Body of pancreas (tissue), 4 donors: ENCODE measurements at regions not wholly inside any gene's neighbourhood (a gene's known extent, or its start where the extent isn't known, plus 50 kb on each side); places are given as distances from the start of the nearest gene placed in this dataset.

Experiments
- ATAC-seq: fragments of 150-250 bp; one replicate; pipeline ENCODE4 v1.9.1; 2016
- DNase-seq, 4 donors: peaks; one replicate each; pipeline ENCODE4 v3.0.0-alpha.2; 2019
- H3K27ac ChIP-seq, 4 donors: fragments of 200-600 bp; sonication (generic); 1 replicate in 3 of 4; 2 replicates in 1 of 4; pipeline versions ENCODE4 v1.5.1 to v1.6.1; 2016 to 2019; ENCODE audit warnings: mild to moderate bottlenecking in 1 of 4, mixed read lengths in 1 of 4, moderate library complexity in 1 of 4
- H3K27me3 ChIP-seq, 2 donors: fragments of 200-600 bp; sonication (generic); one replicate each; pipeline ENCODE4 v1.6.0; 2016; ENCODE audit warnings: mild to moderate bottlenecking in 1 of 2
- H3K36me3 ChIP-seq, 2 donors: fragments of 200-600 bp; sonication (generic); replicated peaks in 1 of 2; 2 replicates each; pipeline ENCODE4 v1.5.1; 2016; ENCODE audit warnings: low read depth in 2 of 2; ENCODE audit not compliant: insufficient read depth in 1 of 2
- H3K4me1 ChIP-seq: fragments of 200-600 bp; sonication (generic); one replicate; pipeline ENCODE4 v1.6.0; 2016
- H3K4me3 ChIP-seq, 2 donors: fragments of 200-600 bp; sonication (generic); 1 replicate in 1 of 2; 2 replicates in 1 of 2; pipeline ENCODE4 v1.5.1; 2016 to 2019
- H3K9me3 ChIP-seq, 3 donors: fragments of 200-600 bp; sonication (generic); 1 replicate in 2 of 3; 2 replicates in 1 of 3; pipeline ENCODE4 v1.5.1; 2016
- CTCF ChIP-seq, 7 experiments: fragments of 450-650 bp in 4 of 7; fragments of 200-600 bp in 3 of 7; sonication (generic) in 3 of 7; IDR thresholded peaks; one replicate each; pipeline ENCODE4 v1.5.1; 2016 to 2019; ENCODE audit warnings: antibody characterized with exemption in 7 of 7
- POLR2A ChIP-seq, 3 donors: fragments of 450-650 bp; IDR thresholded peaks; one replicate each; pipeline ENCODE4 v1.6.1; 2016; ENCODE audit warnings: antibody characterized with exemption in 3 of 3, mild to moderate bottlenecking in 2 of 3
- WGBS, 2 donors: methylation state at CpG; one replicate each; pipeline ENCODE4 v1.1.5; 2017; 5-methylcytosine and 5-hydroxymethylcytosine counted together
- intact Hi-C: fragments of 100-400 bp; cut with DNase I; formaldehyde crosslinking; loops from one replicate; pipeline ENCODE4 v1.15.1; 2023

- DNase-seq (no peak), ATAC-seq (no peak)
- Histone ChIP-seq H3K4me1 (no peaks in the 10 kb centered on the region), H3K9me3 (no peaks in the 10 kb centered on the region), H3K36me3 (no peaks in the 10 kb centered on the region), H3K4me3 (no peak overlapping the region), H3K27me3 (no peaks in the 10 kb centered on the region), H3K27ac (no peak overlapping the region)
- 44 to 68% methylated on average over 7 of the region's 7 CpGs for WGBS, 2 donors
- TF ChIP-seq POLR2A (IDR thresholded peaks at IDR 0.05) (no peak), CTCF (IDR thresholded peaks at IDR 0.05) (no peak)
- intact Hi-C loops: no loop called here
Measured at GRCh38 chr18:38444971-38445803, 879.6 kb upstream of the CELF4 start.

GRCh38 chr18:38427736-38428135 lies 862.1 kb upstream of the CELF4 start:
- 62 to 70% methylated on average over 4 of the region's 4 CpGs for WGBS, 2 donors
- no peak for DNase-seq
- H3K36me3 ChIP-seq: no peaks in the 10 kb centered on the region
- TF ChIP-seq POLR2A (IDR thresholded peaks at IDR 0.05): no peak
- no peak for TF ChIP-seq CTCF (IDR thresholded peaks at IDR 0.05)
- H3K27me3 ChIP-seq: no peaks in the 10 kb centered on the region
- no peak overlapping the region for H3K27ac ChIP-seq
- no peaks in the 10 kb centered on the region for H3K4me1 ChIP-seq
- intact Hi-C loops: no loop called here
- no peaks in the 10 kb centered on the region for H3K9me3 ChIP-seq
- no peak for ATAC-seq
- no peak overlapping the region for H3K4me3 ChIP-seq

GRCh38 chr18:38427234-38427633 lies 861.6 kb upstream of the CELF4 start:
- H3K4me3 ChIP-seq: no peak overlapping the region
- H3K9me3 ChIP-seq: no peaks in the 10 kb centered on the region
- no peaks in the 10 kb centered on the region for H3K36me3 ChIP-seq
- H3K27me3 ChIP-seq: no peaks in the 10 kb centered on the region
- TF ChIP-seq POLR2A (IDR thresholded peaks at IDR 0.05) (no peak), CTCF (IDR thresholded peaks at IDR 0.05) (peak in 1 of 7 experiments; percentile 18)
- ATAC-seq (no peak), DNase-seq (peak in 1 of 4 donors; percentile 7)
- no peak overlapping the region for H3K27ac ChIP-seq
- no peaks in the 10 kb centered on the region for H3K4me1 ChIP-seq
- 67 to 84% methylated on average over 2 of the region's 2 CpGs for WGBS, 2 donors
- intact Hi-C loops: no loop called here

- Histone ChIP-seq H3K36me3 (no peaks in the 10 kb centered on the region), H3K9me3 (no peaks in the 10 kb centered on the region), H3K27me3 (no peaks in the 10 kb centered on the region), H3K4me3 (no peak overlapping the region), H3K4me1 (no peaks in the 10 kb centered on the region), H3K27ac (no peak overlapping the region)
- intact Hi-C loops: no loop called here
- WGBS, 2 donors: 79 to 84% methylated on average over 6 of the region's 6 CpGs
- DNase-seq: no peak
- ATAC-seq: no peak
- TF ChIP-seq CTCF (IDR thresholded peaks at IDR 0.05) (no peak), POLR2A (IDR thresholded peaks at IDR 0.05) (no peak)
Measured at GRCh38 chr18:38421872-38422615, 856.4 kb upstream of the CELF4 start.
